Smooth muscle cell (in vitro differentiated cells): ENCODE measurements at regions not wholly inside any gene's neighbourhood (a gene's known extent, or its start where the extent isn't known, plus 50 kb on each side); places are given as distances from the start of the nearest gene placed in this dataset.

Source experiments
- DNase-seq: peaks from one replicate; lab custom pipeline; 2025; ENCODE audit not compliant: unreplicated experiment; lab: John Stamatoyannopoulos, UW
- H2AFZ ChIP-seq: fragments of 200-600 bp; sonication (generic); 2 replicates; pipeline ENCODE4 v1.6.0; 2016; ENCODE audit warnings: antibody characterized with exemption, low read depth, mild to moderate bottlenecking
- H3F3A ChIP-seq: fragments of 200-600 bp; sonication (generic); 2 replicates; pipeline ENCODE4 v1.6.0; 2017; ENCODE audit warnings: antibody characterized with exemption, low read depth
- H3K27ac ChIP-seq: fragments of 200-600 bp; sonication (generic); 2 replicates; pipeline ENCODE4 v1.5.1; 2016; ENCODE audit warnings: low read depth, mild to moderate bottlenecking
- H3K27me3 ChIP-seq: fragments of 200-600 bp; sonication (generic); 2 replicates; pipeline ENCODE4 v1.6.1; 2016; ENCODE audit warnings: low read depth, mild to moderate bottlenecking
- H3K36me3 ChIP-seq: fragments of 200-600 bp; sonication (generic); 2 replicates; pipeline ENCODE4 v1.5.1; 2016; ENCODE audit warnings: low read depth
- H3K4me1 ChIP-seq: fragments of 200-600 bp; sonication (generic); 2 replicates; pipeline ENCODE4 v1.5.1; 2016; ENCODE audit warnings: low read depth
- H3K4me2 ChIP-seq: fragments of 200-600 bp; sonication (generic); 2 replicates; pipeline ENCODE4 v1.6.0; 2016; ENCODE audit warnings: mild to moderate bottlenecking
- H3K4me3 ChIP-seq: fragments of 200-600 bp; sonication (generic); 2 replicates; pipeline ENCODE4 v1.5.1; 2016; ENCODE audit warnings: mild to moderate bottlenecking
- H3K79me2 ChIP-seq: fragments of 200-600 bp; sonication (generic); 2 replicates; pipeline ENCODE4 v1.6.0; 2016; ENCODE audit warnings: low read depth, mild to moderate bottlenecking
- H3K9ac ChIP-seq: fragments of 200-600 bp; sonication (generic); 2 replicates; pipeline ENCODE4 v1.6.0; 2016; ENCODE audit warnings: low read depth
- H3K9me3 ChIP-seq: fragments of 200-600 bp; sonication (generic); replicated peaks from 2 replicates; pipeline ENCODE4 v1.5.1; 2016; ENCODE audit warnings: low read depth
- H4K20me1 ChIP-seq: fragments of 200-600 bp; sonication (generic); 2 replicates; pipeline ENCODE4 v1.6.0; 2016; ENCODE audit warnings: low read depth
- WGBS: methylation state at CpG from one replicate; pipeline ENCODE4 v1.1.7; 2016; ENCODE audit warnings: low lambda C conversion rate; 5-methylcytosine and 5-hydroxymethylcytosine counted together
- TF ChIP-seq, protein P1 (sequence below): fragments of 200-600 bp; sonication (generic); IDR thresholded peaks from 2 replicates; pipeline ENCODE4 v1.5.1; 2017; ENCODE audit warnings: borderline replicate concordance, mild to moderate bottlenecking, antibody characterized with exemption; ENCODE audit not compliant: insufficient read depth, poor library complexity, severe bottlenecking

DNA sequence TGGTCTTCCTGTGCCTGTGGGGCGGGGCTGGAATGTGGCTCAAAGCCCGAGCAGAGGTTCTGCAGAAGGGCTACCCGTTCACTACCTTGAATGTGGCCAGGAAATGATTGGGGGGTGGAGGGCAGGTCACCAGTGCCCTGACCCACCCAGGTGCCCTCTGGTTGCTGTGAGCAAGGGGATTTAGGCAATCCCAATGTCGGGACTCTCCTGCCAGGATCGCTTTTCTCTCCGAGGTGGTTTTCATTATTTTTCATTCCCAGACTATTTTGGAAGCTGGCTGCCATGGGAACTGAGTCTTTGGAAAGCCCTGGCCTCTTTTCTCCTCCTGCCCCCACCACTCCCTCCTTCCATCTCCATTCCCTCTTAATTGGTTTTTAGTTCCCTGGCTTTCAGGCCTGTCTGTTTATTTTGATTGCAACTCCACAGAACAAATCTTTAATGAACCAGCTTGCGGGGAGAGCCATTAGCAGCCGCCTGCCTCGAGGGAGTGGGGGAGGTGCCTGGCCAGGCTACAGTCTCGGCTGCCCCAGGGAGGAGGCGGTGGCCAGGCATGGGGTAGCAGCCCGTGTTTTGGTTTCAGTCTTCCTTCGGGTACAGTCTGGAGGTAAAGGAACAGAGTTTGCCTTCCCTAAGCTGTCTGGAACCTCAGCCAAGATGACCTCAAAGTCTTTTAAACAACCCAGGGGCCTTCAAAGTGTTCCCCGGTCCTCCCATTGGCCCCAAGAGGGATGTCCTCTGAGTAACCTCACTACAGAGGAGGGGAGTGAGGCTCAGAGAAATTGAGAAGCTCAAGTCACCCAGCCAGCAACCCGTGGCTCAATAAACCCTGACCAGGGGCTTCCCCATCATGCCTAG lies 114.4 kb upstream of the HAAO start:
- peak overlapping the region; percentile 73 for H3K4me2 ChIP-seq
- H3K4me3 ChIP-seq = no peak overlapping the region
- no peaks in the 10 kb centered on the region for H3K36me3 ChIP-seq
- TF ChIP-seq, protein P1, sequence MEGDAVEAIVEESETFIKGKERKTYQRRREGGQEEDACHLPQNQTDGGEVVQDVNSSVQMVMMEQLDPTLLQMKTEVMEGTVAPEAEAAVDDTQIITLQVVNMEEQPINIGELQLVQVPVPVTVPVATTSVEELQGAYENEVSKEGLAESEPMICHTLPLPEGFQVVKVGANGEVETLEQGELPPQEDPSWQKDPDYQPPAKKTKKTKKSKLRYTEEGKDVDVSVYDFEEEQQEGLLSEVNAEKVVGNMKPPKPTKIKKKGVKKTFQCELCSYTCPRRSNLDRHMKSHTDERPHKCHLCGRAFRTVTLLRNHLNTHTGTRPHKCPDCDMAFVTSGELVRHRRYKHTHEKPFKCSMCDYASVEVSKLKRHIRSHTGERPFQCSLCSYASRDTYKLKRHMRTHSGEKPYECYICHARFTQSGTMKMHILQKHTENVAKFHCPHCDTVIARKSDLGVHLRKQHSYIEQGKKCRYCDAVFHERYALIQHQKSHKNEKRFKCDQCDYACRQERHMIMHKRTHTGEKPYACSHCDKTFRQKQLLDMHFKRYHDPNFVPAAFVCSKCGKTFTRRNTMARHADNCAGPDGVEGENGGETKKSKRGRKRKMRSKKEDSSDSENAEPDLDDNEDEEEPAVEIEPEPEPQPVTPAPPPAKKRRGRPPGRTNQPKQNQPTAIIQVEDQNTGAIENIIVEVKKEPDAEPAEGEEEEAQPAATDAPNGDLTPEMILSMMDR = no peak
- peaks cover 4% of the 10 kb centered on the region for H3F3A ChIP-seq
- no peaks in the 10 kb centered on the region for H4K20me1 ChIP-seq
- H3K4me1 ChIP-seq = peaks cover 24% of the 10 kb centered on the region
- no peaks in the 10 kb centered on the region for H3K27me3 ChIP-seq
- DNase-seq = no peak
- H3K9ac ChIP-seq = peak overlapping the region; percentile 61
- H2AFZ ChIP-seq = peak overlapping the region; percentile 84
- 14% methylated on average over 15 of the region's 15 CpGs for WGBS
- H3K9me3 ChIP-seq = no peaks in the 10 kb centered on the region
- peak overlapping the region; percentile 72 for H3K27ac ChIP-seq
- H3K79me2 ChIP-seq = no peaks in the 10 kb centered on the region

DNA sequence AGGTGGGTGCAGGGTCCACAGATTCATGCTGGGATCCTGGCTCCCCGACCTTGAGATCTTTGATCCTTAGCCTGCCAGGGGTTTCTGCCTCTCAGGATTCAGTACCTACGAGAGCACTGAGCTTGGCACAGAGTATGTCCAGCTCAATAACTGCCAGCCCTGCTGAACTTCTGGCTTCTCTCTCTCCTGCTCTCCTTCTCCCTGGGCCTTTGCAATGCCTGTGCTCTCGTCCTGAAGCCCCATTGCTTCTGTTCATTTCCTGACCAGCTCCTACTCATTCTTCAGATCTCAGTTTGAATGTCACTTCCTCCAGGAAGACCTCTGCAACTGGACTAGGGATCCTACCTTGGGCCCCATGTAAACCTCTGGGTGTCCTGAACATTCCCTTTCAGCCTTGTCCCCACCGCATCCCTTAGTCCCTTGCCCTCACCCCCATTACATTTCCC lies 113.8 kb upstream of the HAAO start:
- no peaks in the 10 kb centered on the region for H3K27me3 ChIP-seq
- no peaks in the 10 kb centered on the region for H3K9me3 ChIP-seq
- H3K4me3 ChIP-seq = no peak overlapping the region
- peaks cover 24% of the 10 kb centered on the region for H3K4me1 ChIP-seq
- no peaks in the 10 kb centered on the region for H3K36me3 ChIP-seq
- peaks cover 4% of the 10 kb centered on the region for H3F3A ChIP-seq
- H4K20me1 ChIP-seq = no peaks in the 10 kb centered on the region
- H3K27ac ChIP-seq = peak overlapping the region; percentile 72
- WGBS = 63% methylated on average over 4 of the region's 4 CpGs
- H3K9ac ChIP-seq = peak overlapping the region; percentile 61
- peak overlapping the region; percentile 84 for H2AFZ ChIP-seq
- DNase-seq = no peak
- H3K4me2 ChIP-seq = peak overlapping the region; percentile 73
- no peaks in the 10 kb centered on the region for H3K79me2 ChIP-seq
- TF ChIP-seq, protein P1 = no peak

DNA sequence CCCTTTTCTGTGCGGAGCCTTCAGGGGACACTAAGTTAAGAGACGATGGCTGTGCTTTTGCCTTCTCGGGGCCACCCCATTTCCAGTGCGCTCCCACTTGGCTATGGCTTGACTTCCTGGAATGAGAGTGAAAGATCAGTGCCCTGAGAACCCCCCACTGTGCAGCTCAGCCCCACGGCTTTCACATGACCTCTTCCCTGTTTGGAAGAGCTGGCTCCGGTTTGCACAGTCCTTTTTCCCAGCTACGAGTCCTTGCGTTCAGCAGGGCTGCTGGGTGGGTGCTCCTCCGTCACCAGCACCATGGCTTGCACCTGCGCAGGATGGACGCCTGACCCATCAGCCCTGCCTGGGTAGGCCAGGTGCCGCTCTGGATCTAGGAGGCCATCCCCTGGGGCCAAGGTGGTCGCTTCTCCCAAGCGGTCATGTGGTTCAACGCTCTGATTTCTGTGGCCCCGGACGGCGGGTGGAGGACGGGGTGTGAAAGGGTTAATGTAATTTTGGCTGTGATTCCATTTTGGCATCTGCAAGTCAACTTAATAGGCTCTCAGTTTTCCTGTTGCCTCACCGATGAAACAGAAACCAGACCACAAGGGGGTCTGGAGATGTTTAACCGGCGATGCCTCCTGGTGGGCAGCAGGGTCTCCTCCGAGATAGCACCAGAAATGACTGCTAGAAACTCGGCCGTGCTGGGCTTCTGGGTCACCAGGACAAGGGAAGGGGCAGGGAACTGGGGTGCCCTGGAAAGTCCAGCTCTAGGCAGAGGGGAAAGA lies 113.1 kb upstream of the HAAO start:
- H3K9me3 ChIP-seq = no peaks in the 10 kb centered on the region
- H3K4me3 ChIP-seq = no peak overlapping the region
- peaks cover 24% of the 10 kb centered on the region for H3K4me1 ChIP-seq
- H3K4me2 ChIP-seq = peak overlapping the region; percentile 73
- H3K79me2 ChIP-seq = no peaks in the 10 kb centered on the region
- H3K36me3 ChIP-seq = no peaks in the 10 kb centered on the region
- peak overlapping the region; percentile 84 for H2AFZ ChIP-seq
- TF ChIP-seq, protein P1 = no peak
- peak overlapping the region; percentile 61 for H3K9ac ChIP-seq
- peaks cover 8% of the 10 kb centered on the region for H3F3A ChIP-seq
- no peak for DNase-seq
- 61% methylated on average over 25 of the region's 25 CpGs for WGBS
- H4K20me1 ChIP-seq = no peaks in the 10 kb centered on the region
- no peaks in the 10 kb centered on the region for H3K27me3 ChIP-seq
- H3K27ac ChIP-seq = peak overlapping the region; percentile 72
